GM23338 (cell line): ENCODE measurements at regions not wholly inside any gene's neighbourhood (a gene's known extent, or its start where the extent isn't known, plus 50 kb on each side); places are given as distances from the start of the nearest gene placed in this dataset.

Experiments used
- EZH2 ChIP-seq: fragments of 200-600 bp; sonication (generic); IDR thresholded peaks from one replicate; pipeline ENCODE4 v1.8.0; 2017; ENCODE audit warnings: antibody characterized with exemption, mild to moderate bottlenecking, low read depth; ENCODE audit not compliant: unreplicated experiment
- EZH2phosphoT487 ChIP-seq: fragments of 200-600 bp; sonication (generic); IDR thresholded peaks from one replicate; pipeline ENCODE4 v1.8.1; 2018; ENCODE audit warnings: antibody characterized with exemption; ENCODE audit not compliant: unreplicated experiment
- POLR2AphosphoS5 ChIP-seq: IDR thresholded peaks from 2 replicates; pipeline ENCODE4 v1.6.1; 2016; ENCODE audit warnings: antibody characterized with exemption, low read depth
- TF ChIP-seq, protein P1 (sequence below), 2 experiments: fragments of 200-600 bp in 1 of 2; sonication (generic) in 1 of 2; conservative IDR thresholded peaks; 2 replicates each; pipeline versions ENCODE4 v1.5.1 to v1.6.1; 2016 to 2017; ENCODE audit warnings: antibody characterized with exemption in 2 of 2, low read depth in 2 of 2, mild to moderate bottlenecking in 2 of 2, moderate library complexity in 1 of 2
- TF ChIP-seq, protein P2 (sequence below): IDR thresholded peaks from 2 replicates; pipeline ENCODE4 v1.6.1; 2016; ENCODE audit warnings: antibody characterized with exemption
- TF ChIP-seq, protein P3 (sequence below): IDR thresholded peaks from one replicate; pipeline ENCODE4 v1.6.1; 2018; ENCODE audit warnings: antibody characterized with exemption; ENCODE audit not compliant: unreplicated experiment

DNA sequence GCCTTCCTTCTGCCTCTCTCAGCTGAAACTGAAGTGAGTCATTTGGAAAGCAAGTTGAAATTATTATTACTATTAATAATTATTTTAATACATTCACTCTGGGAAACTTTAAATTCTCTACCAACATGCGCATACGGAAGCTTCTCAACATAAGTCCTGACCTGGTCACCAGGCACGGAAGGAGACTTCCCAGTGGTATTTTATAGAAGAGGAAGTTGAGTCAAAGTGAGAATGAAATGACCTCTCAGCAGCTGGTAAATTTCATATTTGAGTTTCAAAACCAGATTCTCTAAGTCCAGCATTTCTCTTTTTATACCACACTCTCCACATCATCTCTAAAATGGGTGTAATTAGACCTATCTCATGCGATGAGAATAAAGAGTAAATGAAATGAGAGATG is 747.4 kb downstream of the VRK1 start:
- TF ChIP-seq, protein P1, sequence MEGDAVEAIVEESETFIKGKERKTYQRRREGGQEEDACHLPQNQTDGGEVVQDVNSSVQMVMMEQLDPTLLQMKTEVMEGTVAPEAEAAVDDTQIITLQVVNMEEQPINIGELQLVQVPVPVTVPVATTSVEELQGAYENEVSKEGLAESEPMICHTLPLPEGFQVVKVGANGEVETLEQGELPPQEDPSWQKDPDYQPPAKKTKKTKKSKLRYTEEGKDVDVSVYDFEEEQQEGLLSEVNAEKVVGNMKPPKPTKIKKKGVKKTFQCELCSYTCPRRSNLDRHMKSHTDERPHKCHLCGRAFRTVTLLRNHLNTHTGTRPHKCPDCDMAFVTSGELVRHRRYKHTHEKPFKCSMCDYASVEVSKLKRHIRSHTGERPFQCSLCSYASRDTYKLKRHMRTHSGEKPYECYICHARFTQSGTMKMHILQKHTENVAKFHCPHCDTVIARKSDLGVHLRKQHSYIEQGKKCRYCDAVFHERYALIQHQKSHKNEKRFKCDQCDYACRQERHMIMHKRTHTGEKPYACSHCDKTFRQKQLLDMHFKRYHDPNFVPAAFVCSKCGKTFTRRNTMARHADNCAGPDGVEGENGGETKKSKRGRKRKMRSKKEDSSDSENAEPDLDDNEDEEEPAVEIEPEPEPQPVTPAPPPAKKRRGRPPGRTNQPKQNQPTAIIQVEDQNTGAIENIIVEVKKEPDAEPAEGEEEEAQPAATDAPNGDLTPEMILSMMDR (conservative IDR thresholded peaks at IDR 0.05; ENCODE audit: low read depth in 2 of 2): no peak
- TF ChIP-seq EZH2phosphoT487 (no peak), EZH2 (no peak), POLR2AphosphoS5 (no peak)
- TF ChIP-seq, protein P2, sequence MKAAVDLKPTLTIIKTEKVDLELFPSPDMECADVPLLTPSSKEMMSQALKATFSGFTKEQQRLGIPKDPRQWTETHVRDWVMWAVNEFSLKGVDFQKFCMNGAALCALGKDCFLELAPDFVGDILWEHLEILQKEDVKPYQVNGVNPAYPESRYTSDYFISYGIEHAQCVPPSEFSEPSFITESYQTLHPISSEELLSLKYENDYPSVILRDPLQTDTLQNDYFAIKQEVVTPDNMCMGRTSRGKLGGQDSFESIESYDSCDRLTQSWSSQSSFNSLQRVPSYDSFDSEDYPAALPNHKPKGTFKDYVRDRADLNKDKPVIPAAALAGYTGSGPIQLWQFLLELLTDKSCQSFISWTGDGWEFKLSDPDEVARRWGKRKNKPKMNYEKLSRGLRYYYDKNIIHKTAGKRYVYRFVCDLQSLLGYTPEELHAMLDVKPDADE: no peak
- TF ChIP-seq, protein P3, sequence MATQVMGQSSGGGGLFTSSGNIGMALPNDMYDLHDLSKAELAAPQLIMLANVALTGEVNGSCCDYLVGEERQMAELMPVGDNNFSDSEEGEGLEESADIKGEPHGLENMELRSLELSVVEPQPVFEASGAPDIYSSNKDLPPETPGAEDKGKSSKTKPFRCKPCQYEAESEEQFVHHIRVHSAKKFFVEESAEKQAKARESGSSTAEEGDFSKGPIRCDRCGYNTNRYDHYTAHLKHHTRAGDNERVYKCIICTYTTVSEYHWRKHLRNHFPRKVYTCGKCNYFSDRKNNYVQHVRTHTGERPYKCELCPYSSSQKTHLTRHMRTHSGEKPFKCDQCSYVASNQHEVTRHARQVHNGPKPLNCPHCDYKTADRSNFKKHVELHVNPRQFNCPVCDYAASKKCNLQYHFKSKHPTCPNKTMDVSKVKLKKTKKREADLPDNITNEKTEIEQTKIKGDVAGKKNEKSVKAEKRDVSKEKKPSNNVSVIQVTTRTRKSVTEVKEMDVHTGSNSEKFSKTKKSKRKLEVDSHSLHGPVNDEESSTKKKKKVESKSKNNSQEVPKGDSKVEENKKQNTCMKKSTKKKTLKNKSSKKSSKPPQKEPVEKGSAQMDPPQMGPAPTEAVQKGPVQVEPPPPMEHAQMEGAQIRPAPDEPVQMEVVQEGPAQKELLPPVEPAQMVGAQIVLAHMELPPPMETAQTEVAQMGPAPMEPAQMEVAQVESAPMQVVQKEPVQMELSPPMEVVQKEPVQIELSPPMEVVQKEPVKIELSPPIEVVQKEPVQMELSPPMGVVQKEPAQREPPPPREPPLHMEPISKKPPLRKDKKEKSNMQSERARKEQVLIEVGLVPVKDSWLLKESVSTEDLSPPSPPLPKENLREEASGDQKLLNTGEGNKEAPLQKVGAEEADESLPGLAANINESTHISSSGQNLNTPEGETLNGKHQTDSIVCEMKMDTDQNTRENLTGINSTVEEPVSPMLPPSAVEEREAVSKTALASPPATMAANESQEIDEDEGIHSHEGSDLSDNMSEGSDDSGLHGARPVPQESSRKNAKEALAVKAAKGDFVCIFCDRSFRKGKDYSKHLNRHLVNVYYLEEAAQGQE: no peak
